T1000 (cell line): ENCODE measurements at regions not wholly inside any gene's neighbourhood (a gene's known extent, or its start where the extent isn't known, plus 50 kb on each side); places are given as distances from the start of the nearest gene placed in this dataset.

Source experiments
- DNase-seq: peaks from one replicate; lab custom pipeline; 2025; ENCODE audit warnings: mixed read lengths; lab: John Stamatoyannopoulos, UW

DNA sequence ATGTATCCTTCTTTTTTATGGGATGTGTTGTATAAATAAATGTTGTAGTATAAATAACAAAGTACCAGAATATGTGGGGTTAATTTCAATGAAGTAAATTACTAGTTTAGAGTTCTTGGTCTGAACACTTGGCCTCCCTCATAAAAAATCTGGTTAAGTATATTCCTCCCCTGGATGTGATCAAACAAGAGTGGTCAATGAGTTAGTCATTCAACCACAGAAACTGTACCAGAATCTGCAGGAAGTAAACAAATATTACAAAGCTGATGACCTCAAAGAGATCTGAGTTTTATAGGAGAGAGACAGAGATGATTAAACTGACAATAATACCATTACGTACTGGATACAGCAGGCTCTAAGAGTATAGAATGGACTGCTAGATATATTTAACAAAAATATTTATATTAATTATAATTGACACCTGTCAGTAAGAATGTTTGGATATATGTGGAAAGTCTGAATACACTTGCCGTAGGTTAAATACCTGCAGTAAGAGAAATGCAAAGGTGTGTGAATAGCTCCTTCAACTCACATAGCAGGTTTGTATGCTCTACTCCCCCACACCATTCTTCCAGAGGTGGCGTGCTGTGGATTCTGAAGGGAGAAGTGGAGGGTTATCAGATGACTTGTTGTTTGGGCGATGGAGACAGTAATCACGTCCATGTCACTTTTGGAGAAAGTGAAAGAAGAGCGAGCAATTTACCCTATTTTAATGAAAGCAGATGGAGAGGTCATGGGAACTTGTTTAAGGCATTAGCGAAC lies 108.3 kb upstream of the LRATD1 start:
- no peak for DNase-seq

- DNase-seq = peak; percentile 21
Observed at GRCh38 chr2:14524803-14525080, 107.8 kb upstream of the LRATD1 start.

DNA sequence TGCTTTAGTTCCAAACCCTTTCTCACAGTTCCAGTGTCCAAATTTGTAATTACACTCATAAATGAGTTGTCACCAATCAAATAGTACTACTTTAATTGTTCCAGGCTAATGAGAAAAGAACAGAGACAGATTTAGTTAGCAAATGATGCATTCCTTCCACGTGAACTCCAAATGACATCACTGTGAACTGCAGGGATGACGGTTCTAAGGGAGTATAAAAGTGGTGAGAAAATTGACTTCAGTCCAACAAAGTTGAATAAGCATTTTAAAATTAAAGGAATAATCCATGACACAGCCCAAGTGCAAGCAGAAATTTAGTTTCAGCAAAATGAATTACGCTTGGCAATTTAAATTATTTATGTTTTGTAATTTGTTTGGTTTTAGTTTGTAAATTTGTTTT lies 102.0 kb upstream of the LRATD1 start:
- DNase-seq = no peak

DNA sequence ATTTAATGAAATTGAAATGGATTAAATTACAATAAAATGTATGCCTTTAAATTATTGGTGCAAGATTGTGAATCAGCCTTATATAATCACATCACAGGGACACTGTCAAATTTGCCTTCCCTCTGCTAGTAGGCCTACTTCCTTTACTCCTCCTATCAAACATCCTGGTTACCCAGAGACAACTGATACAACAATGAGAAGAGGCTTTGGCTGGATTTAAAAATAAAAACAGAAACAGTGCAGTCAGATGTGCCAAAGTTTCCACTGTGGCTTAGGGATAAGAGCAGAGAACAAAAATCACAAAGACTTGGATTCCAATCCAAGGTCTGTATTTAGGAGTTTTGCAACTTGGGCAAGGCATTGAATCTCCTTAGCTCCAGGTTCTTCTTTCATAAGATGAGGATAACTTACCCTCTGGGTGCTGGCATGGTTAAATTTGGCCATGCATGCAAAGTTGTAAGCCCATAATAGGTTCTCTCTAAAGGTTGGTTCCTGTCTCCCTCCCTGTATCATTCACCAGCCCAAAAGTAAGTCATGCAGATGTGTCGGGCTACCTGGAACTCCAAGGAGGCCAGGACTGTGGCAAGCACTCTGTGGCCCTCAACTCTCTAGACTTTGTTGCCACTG lies 99.3 kb upstream of the LRATD1 start:
- no peak for DNase-seq

- DNase-seq = no peak
Observed at GRCh38 chr2:14535156-14535555, 97.4 kb upstream of the LRATD1 start.

DNA sequence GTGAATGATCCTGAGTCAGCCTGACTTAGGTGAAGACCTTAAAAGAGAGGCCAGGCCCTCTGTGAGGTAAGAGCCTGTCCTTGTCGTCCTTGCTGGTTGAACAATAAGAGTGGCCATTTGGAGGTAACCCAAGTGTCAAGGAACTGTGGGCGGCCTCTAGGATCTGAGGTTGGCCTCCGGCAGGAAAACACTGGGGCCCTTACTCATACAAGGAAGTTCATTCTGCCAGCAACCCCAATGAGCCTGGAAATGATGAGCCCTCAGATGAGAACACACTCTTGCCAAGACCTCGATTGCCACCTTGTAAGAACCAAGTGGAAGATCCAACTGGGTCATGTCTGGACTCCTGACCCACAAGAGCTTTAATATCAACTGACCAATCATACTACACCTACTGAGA lies 95.5 kb upstream of the LRATD1 start:
- DNase-seq = no peak

GRCh38 chr2:14540015-14540414 lies 92.5 kb upstream of the LRATD1 start:
- no peak for DNase-seq

DNA sequence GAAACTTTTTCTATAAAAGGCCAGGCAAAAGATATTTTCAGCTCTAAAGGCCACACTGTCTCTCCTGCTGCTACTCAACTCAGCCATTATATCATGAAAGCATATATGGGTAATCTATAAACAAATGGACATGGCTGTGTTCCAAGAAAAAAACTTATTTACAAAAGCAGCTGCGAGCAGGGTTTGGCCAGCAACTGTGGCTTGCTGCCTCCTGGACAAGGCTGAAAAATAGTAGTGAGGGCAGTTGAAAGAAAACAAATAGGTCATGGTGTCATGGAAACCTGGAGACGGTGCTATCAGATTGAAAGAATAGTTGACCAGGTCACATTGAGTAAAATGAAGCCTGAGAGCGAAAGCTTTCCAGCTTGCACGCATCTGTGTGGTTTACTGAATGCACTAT lies 89.2 kb upstream of the LRATD1 start:
- DNase-seq = no peak

GRCh38 chr2:14544247-14544646 lies 88.3 kb upstream of the LRATD1 start:
- no peak for DNase-seq

DNA sequence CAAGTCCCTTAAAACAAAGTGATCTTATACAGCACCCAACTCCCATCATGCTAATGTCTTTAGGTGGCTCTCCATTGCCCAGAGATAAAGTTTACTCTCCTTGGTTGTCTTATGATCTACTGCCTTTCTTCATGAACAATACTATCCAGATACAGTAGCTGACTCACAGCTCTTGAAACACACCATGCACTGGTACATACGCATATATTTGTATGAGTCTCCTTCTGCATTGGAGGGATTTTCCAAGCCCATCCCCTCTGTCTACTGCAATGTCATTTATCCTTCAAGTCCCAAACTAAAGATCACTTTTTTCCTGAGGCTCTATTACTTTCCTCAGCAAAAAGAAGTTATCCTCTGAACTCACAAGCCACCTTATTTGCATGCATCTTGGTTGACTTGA lies 84.7 kb upstream of the LRATD1 start:
- no peak for DNase-seq

DNA sequence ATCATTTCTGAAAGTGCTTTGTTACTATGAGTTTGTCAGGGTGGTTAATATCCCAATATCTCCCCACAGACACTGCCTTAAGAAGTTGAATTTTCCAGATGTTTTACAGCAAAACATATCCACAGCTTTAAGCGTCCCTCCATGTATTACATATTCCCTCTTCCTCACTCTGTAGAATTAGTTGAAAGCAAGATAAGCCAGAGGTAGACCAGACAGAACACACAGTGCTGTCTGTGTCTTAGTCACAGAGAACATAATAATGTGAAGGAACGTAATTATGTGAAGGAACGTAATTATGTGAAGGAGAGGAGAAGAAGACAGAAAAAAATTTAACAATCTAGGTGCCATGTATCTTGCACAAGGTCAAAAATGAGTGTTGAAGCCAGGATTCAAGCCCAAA lies 81.9 kb upstream of the LRATD1 start:
- DNase-seq = no peak

- no peak for DNase-seq
Observed at GRCh38 chr2:14551069-14551468, 81.4 kb upstream of the LRATD1 start.

DNA sequence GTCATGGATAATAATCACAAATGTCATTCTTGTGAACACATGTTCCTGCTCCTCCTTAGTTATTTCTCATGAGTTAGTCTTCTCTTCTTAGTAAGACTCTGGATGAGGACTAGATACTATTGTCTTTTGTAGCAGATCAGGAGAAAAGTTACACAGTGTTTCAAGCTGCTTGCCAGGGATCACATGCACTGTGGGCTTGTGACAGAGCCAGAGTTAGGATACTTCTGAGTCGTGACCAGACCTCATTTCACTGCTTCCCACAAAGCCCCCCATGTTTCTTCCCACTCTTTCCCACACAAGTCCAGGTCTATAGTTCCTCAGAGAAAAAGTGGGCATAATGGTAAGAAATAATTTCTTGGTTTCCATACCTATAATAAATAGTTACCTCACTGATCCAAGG lies 80.2 kb upstream of the LRATD1 start:
- no peak for DNase-seq

DNA sequence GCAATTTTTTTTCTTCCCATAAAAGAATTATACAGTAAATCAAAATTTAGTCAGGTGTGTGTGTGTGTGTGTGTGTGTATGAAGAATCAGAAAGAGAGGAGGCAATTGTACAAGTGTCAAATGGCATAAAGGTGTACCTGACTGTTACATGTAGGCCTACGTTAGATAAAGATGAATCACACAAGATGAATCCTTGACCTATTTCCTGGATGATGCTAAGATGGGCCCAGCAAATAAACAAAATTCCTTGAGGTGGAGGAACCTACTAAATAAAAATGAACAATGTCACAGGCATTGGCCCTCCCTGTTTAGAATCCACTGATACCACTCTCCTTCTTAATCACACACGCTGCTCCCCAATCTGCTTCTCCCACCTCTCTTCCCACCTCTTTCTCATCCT lies 79.7 kb upstream of the LRATD1 start:
- DNase-seq = no peak

DNA sequence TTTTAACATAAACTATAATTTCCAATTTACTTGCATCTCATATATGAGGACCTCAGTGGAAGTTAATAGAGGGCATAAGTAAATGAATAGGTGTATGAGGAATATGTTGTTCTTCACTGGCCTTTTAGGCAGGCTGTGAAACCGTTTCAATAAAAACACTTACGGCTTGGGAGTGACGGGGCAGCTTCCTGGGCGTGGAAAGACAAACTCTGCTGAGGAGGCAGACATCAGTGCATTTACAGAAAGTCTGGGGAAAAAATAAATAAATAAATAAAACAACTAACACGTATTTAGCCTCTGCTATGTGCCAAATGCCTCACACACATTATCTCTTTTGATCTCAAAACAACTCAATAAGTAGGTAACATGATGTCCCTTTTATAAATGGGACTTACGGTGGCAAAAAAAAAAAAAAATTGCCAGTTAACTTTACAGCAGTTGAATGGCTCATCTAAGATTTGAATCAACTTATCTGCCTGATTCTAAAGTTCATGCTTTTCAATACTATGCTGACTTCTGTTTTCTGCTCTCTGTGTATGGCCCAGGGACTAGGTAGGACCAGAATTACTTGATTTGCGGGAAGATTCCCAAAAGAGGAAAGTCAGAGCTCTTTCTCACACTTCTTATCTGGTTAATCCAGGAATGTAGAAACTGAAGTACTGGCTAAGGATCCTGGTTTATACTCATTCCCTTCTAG lies 77.5 kb upstream of the LRATD1 start:
- DNase-seq = no peak

DNA sequence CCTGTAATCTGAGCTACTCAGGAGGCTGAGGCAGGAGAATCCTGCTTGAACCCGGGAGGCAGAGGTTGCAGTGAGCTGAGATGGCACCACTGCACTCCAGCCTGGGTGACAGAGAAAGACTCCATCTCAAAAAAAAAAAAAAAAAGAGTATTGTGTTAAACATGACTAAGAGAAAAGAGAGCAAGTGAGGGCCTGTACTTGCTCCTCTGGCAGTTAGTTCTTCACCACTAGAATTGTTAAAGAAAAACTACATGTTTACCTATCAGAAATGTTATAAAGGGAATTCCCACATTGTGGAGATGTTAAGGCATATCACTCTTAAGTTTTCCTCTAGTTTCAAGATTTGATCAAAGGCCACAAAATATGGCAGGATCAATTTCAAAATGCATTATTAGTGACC lies 75.4 kb upstream of the LRATD1 start:
- no peak for DNase-seq

- no peak for DNase-seq
Observed at GRCh38 chr2:14557916-14558315, 74.6 kb upstream of the LRATD1 start.

- DNase-seq = no peak
Observed at GRCh38 chr2:14558335-14558919, 74.1 kb upstream of the LRATD1 start.

- DNase-seq = no peak
Observed at GRCh38 chr2:14560716-14561115, 71.8 kb upstream of the LRATD1 start.

DNA sequence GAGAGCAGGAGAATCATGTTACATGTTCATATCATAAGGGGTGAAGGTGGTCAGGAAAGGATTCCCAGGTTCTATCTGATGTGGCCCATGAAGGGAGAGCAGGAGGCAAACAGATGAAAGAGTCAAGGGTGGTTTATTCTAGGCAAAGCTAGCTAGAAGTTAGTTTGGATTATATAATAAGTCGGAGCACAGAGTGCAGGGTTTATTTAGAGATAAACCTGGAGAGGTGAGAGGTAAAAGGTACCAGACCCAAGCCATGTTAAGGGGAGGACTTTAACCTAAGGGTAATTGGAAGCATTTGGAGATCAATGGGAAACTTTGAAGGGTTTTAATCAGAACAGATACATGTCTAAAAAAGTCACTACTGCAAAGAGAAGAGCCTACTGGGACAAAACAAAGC lies 69.2 kb upstream of the LRATD1 start:
- DNase-seq = no peak

GRCh38 chr2:14565666-14566065 lies 66.9 kb upstream of the LRATD1 start:
- no peak for DNase-seq

- no peak for DNase-seq
Observed at GRCh38 chr2:14567561-14567960, 65.0 kb upstream of the LRATD1 start.

- DNase-seq = no peak
Observed at GRCh38 chr2:14569294-14569693, 63.2 kb upstream of the LRATD1 start.
